IPS-11a (cell line): ENCODE measurements at regions not wholly inside any gene's neighbourhood (a gene's known extent, or its start where the extent isn't known, plus 50 kb on each side); places are given as distances from the start of the nearest gene placed in this dataset.

Experiments used
- H3K4me3 ChIP-seq: one replicate; pipeline ENCODE4 v1.5.1; 2013; ENCODE audit warnings: low read depth, low read length, control low read depth

- no peak overlapping the region for H3K4me3 ChIP-seq
Measured at GRCh38 chr1:240018617-240019016, 73.1 kb upstream of the FMN2 start.

GRCh38 chr1:240019524-240019923 lies 72.2 kb upstream of the FMN2 start:
- no peak overlapping the region for H3K4me3 ChIP-seq

GRCh38 chr1:240020871-240021270 lies 70.8 kb upstream of the FMN2 start:
- no peak overlapping the region for H3K4me3 ChIP-seq

- H3K4me3 ChIP-seq, result no peak overlapping the region
Measured at GRCh38 chr1:240021709-240022108, 70.0 kb upstream of the FMN2 start.

GRCh38 chr1:240027059-240027462 lies 64.6 kb upstream of the FMN2 start:
- H3K4me3 ChIP-seq, result no peak overlapping the region

GRCh38 chr1:240029418-240029817 lies 62.3 kb upstream of the FMN2 start:
- H3K4me3 ChIP-seq, result no peak overlapping the region

GRCh38 chr1:240030236-240030635 lies 61.4 kb upstream of the FMN2 start:
- no peak overlapping the region for H3K4me3 ChIP-seq

GRCh38 chr1:240031009-240031408 lies 60.7 kb upstream of the FMN2 start:
- H3K4me3 ChIP-seq, result no peak overlapping the region

- H3K4me3 ChIP-seq, result no peak overlapping the region
Measured at GRCh38 chr1:240031414-240031813, 60.3 kb upstream of the FMN2 start.

- H3K4me3 ChIP-seq, result no peak overlapping the region
Measured at GRCh38 chr1:240033406-240033805, 58.3 kb upstream of the FMN2 start.

- no peak overlapping the region for H3K4me3 ChIP-seq
Measured at GRCh38 chr1:240036526-240036925, 55.2 kb upstream of the FMN2 start.
